ENCODE measurements at regions not wholly inside any gene's neighbourhood (a gene's known extent, or its start where the extent isn't known, plus 50 kb on each side); places are given as distances from the start of the nearest gene placed in this dataset.
"Not testable (repeated sequence)": the region's sequence is repeated elsewhere in the genome, so short reads cannot be mapped to it uniquely, and the experiment has no call there.

- H3K27ac Mint-ChIP-seq, result no peak overlapping the region
- peaks cover 15 to 18% (median 17%) of the 10 kb centered on the region in 3 donors for H3K4me1 Mint-ChIP-seq
- no peaks in the 10 kb centered on the region for H3K9me3 Mint-ChIP-seq
- H3K4me1 ChIP-seq (ENCODE audit: insufficient read depth, low read length), result peaks cover 11% of the 10 kb centered on the region
- peaks cover 14 to 21% of the 10 kb centered on the region in 2 donors for H3K27me3 Mint-ChIP-seq
- H3K4me3 ChIP-seq (ENCODE audit: low read length), result no peak overlapping the region
- CTCF ChIA-PET, result interaction anchor here (0.7 to 3.5 kb wide), 18 partner anchors 11 to 263 kb away, joined by 3 to 25 read pairs (median 3); partner anchors contain the start of gene FOXB1
- no peak overlapping the region for H3K27ac ChIP-seq (ENCODE audit: low read depth, low read length)
- peak; percentile 25 to 66 (median 46) for DNase-seq
- POLR2A ChIA-PET, result no interaction called here
- no peaks in the 10 kb centered on the region for H3K36me3 ChIP-seq (ENCODE audit: insufficient read depth, low read length)
- no peaks in the 10 kb centered on the region for H3K9me3 ChIP-seq (ENCODE audit: low read length)
- no peaks in the 10 kb centered on the region for H3K27me3 ChIP-seq (ENCODE audit: insufficient read depth, low read length, poor library complexity, severe bottlenecking)
- H3K36me3 Mint-ChIP-seq, result no peaks in the 10 kb centered on the region
- no peak overlapping the region for H3K4me3 Mint-ChIP-seq
These were observed 86.5 kb upstream of the FOXB1 start for GRCh38 chr15:59917504-59918157.

DNA sequence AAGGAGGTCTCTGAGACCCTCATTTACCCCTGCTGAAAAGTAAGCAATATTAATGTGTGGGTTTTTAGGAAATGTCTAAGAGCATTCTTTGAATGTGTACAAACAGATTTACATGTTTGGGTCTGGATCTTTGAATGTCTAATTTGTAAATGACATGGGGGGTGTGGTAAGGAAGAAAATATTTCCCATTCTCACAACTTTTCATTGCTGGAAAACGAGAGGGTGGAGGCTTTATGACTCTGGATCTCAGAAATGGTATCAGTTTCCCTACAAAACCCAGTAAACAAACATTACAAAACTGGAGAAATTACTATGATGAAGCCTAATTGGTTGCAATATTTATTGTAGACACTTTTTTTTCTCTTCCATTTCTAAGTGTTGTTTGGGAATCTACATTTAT is 98.1 kb upstream of the FOXB1 start:
- no peak for DNase-seq
- CTCF ChIA-PET, result no interaction called here
- Histone ChIP-seq H3K27me3 (ENCODE audit: insufficient read depth, low read length, poor library complexity, severe bottlenecking) (no peaks in the 10 kb centered on the region), H3K36me3 (ENCODE audit: insufficient read depth, low read length) (no peaks in the 10 kb centered on the region), H3K27ac (ENCODE audit: low read depth, low read length) (no peak overlapping the region), H3K9me3 (ENCODE audit: low read length) (no peaks in the 10 kb centered on the region), H3K4me1 (ENCODE audit: insufficient read depth, low read length) (no peaks in the 10 kb centered on the region), H3K4me3 (ENCODE audit: low read length) (no peak overlapping the region)
- Mint-ChIP-seq H3K36me3 (no peaks in the 10 kb centered on the region), H3K27ac (peak overlapping the region in 1 of 8 donors; percentile 25), H3K9me3 (no peaks in the 10 kb centered on the region), H3K27me3 (peaks cover 20 to 53% of the 10 kb centered on the region in 2 donors), H3K4me1 (no peaks in the 10 kb centered on the region), H3K4me3 (no peak overlapping the region)
- POLR2A ChIA-PET, result no interaction called here

GRCh38 chr15:59905176-59905575 is 98.9 kb upstream of the FOXB1 start:
- CTCF ChIA-PET, result no interaction called here

DNA sequence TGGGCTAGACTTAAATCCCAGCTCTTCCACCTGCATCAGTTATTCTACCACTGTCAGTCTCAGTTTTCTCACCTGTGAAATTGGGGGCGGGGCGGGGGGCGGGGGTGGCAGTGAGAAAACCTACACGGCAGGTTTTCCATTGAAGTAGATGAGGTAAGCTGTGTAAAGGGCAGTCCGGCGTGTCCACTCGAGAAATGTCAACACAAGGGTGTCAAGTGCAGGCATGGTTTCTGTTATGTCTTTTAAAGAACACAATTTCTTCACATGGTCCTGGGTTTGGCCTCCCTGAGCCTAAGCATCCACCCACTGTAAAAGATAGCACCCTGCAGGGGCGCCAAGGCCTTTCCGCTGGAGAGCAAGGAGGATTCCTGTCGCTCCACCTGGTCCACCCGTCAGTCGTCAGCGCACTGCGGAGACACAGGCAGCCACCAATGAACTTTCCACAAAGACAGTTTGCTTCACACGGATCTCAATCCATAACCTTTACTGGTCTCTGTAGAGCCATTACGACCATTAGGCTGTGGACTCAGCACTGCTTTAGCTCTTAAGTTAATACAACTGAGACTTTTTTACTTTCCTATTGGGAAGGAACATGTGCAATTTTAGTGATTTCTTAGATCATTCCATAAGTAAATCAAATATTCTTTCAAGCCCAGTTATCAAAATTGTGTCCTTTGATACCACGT is 99.5 kb upstream of the FOXB1 start:
- Mint-ChIP-seq H3K27me3 (peaks cover 20 to 48% of the 10 kb centered on the region in 2 donors), H3K27ac (no peak overlapping the region), H3K4me1 (no peaks in the 10 kb centered on the region), H3K4me3 (no peak overlapping the region), H3K36me3 (no peaks in the 10 kb centered on the region), H3K9me3 (no peaks in the 10 kb centered on the region)
- no peaks in the 10 kb centered on the region for H3K9me3 ChIP-seq (ENCODE audit: low read length)
- H3K4me3 ChIP-seq (ENCODE audit: low read length), result no peak overlapping the region
- H3K4me1 ChIP-seq (ENCODE audit: insufficient read depth, low read length), result no peaks in the 10 kb centered on the region
- DNase-seq, result no peak
- CTCF ChIA-PET, result interaction anchor here (0.7 kb wide), 1 partner anchor 10 kb away, joined by 3 read pairs; no protein-coding TSS in a partner anchor
- no peak overlapping the region for H3K27ac ChIP-seq (ENCODE audit: low read depth, low read length)
- POLR2A ChIA-PET, result no interaction called here
- no peaks in the 10 kb centered on the region for H3K36me3 ChIP-seq (ENCODE audit: insufficient read depth, low read length)
- no peaks in the 10 kb centered on the region for H3K27me3 ChIP-seq (ENCODE audit: insufficient read depth, low read length, poor library complexity, severe bottlenecking)

More at GRCh38 chr15:59905176-59905575, 98.9 kb upstream of the FOXB1 start:
- no peaks in the 10 kb centered on the region for H3K27me3 ChIP-seq (ENCODE audit: insufficient read depth, low read length, poor library complexity, severe bottlenecking)
- H3K9me3 ChIP-seq (ENCODE audit: low read length), result no peaks in the 10 kb centered on the region
- no peak overlapping the region for H3K27ac Mint-ChIP-seq
- no peak overlapping the region for H3K27ac ChIP-seq (ENCODE audit: low read depth, low read length)
- H3K9me3 Mint-ChIP-seq, result no peaks in the 10 kb centered on the region
- POLR2A ChIA-PET, result no interaction called here
- no peaks in the 10 kb centered on the region for H3K36me3 ChIP-seq (ENCODE audit: insufficient read depth, low read length)
- H3K4me3 Mint-ChIP-seq, result no peak overlapping the region
- H3K4me3 ChIP-seq (ENCODE audit: low read length), result no peak overlapping the region
- no peaks in the 10 kb centered on the region for H3K36me3 Mint-ChIP-seq
- no peaks in the 10 kb centered on the region for H3K4me1 ChIP-seq (ENCODE audit: insufficient read depth, low read length)
- H3K27me3 Mint-ChIP-seq, result peaks cover 20 to 53% of the 10 kb centered on the region in 2 donors
- no peaks in the 10 kb centered on the region for H3K4me1 Mint-ChIP-seq
- DNase-seq, result no peak

DNA sequence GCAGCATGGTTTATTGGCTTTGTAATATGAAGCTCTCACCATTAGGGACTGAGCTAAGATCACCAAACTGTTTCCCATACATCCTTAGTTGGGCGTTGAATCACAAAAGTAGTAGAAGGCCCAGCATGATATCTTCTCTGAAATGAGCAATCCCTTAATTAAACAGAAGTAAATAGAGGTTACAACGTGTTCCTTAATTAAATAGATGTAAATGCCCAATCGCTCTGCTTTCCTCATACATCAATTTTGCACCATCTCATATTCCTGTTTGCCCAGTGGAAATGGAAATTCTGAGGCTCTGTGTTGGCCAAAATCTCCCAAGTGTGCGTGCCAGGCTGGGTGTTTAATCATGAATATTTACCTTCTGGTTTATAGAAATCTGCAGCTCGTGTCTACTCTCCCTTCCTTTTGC is 107.4 kb upstream of the FOXB1 start:
- CTCF ChIA-PET, result no interaction called here

DNA sequence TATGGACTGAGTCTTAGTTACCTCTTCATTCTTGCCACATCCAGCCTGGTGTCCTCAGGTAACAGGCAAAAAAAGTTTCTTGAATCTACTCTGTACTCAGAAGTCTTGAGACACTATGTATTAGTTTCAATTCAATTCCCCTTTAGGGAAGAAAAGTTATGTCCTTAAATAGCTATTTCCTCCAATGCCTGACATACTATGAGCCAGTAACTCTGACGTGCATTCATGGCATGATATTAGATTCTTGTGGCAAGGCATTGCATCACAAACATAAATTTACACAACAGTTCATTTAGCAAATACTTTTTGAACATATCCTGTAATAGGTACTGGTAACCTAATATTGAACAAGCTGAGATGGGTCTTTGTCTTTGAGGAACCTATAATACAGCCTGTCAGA is 109.3 kb upstream of the FOXB1 start:
- H3K36me3 ChIP-seq (ENCODE audit: insufficient read depth, low read length), result no peaks in the 10 kb centered on the region
- CTCF ChIA-PET, result no interaction called here
- no peaks in the 10 kb centered on the region for H3K27me3 ChIP-seq (ENCODE audit: insufficient read depth, low read length, poor library complexity, severe bottlenecking)
- Mint-ChIP-seq H3K4me1 (no peaks in the 10 kb centered on the region), H3K27me3 (peaks cover 14 to 37% of the 10 kb centered on the region in 2 donors), H3K36me3 (no peaks in the 10 kb centered on the region), H3K9me3 (no peaks in the 10 kb centered on the region), H3K27ac (no peak overlapping the region), H3K4me3 (no peak overlapping the region)
- no peak overlapping the region for H3K27ac ChIP-seq (ENCODE audit: low read depth, low read length)
- H3K9me3 ChIP-seq (ENCODE audit: low read length), result no peaks in the 10 kb centered on the region
- H3K4me1 ChIP-seq (ENCODE audit: insufficient read depth, low read length), result no peaks in the 10 kb centered on the region
- DNase-seq, result no peak
- POLR2A ChIA-PET, result no interaction called here
- H3K4me3 ChIP-seq (ENCODE audit: low read length), result no peak overlapping the region

More for the DNA sequence above, 107.4 kb upstream of the FOXB1 start:
- Mint-ChIP-seq H3K27me3 (peaks cover 14 to 35% of the 10 kb centered on the region in 2 donors), H3K4me3 (no peak overlapping the region), H3K27ac (no peak overlapping the region), H3K4me1 (no peaks in the 10 kb centered on the region), H3K36me3 (no peaks in the 10 kb centered on the region), H3K9me3 (no peaks in the 10 kb centered on the region)
- DNase-seq, result no peak
- H3K9me3 ChIP-seq (ENCODE audit: low read length), result no peaks in the 10 kb centered on the region
- H3K36me3 ChIP-seq (ENCODE audit: insufficient read depth, low read length), result no peaks in the 10 kb centered on the region
- no peaks in the 10 kb centered on the region for H3K27me3 ChIP-seq (ENCODE audit: insufficient read depth, low read length, poor library complexity, severe bottlenecking)
- H3K4me1 ChIP-seq (ENCODE audit: insufficient read depth, low read length), result no peaks in the 10 kb centered on the region
- H3K4me3 ChIP-seq (ENCODE audit: low read length), result no peak overlapping the region
- POLR2A ChIA-PET, result no interaction called here
- H3K27ac ChIP-seq (ENCODE audit: low read depth, low read length), result no peak overlapping the region

GRCh38 chr15:59892985-59893384 is 111.1 kb upstream of the FOXB1 start:
- no peaks in the 10 kb centered on the region for H3K9me3 Mint-ChIP-seq
- ChIA-PET CTCF (no interaction called here), POLR2A (no interaction called here)
- no peaks in the 10 kb centered on the region for H3K9me3 ChIP-seq (ENCODE audit: low read length)
- H3K4me1 ChIP-seq (ENCODE audit: insufficient read depth, low read length), result no peaks in the 10 kb centered on the region
- H3K4me3 ChIP-seq (ENCODE audit: low read length), result no peak overlapping the region
- no peaks in the 10 kb centered on the region for H3K36me3 Mint-ChIP-seq
- H3K27ac ChIP-seq (ENCODE audit: low read depth, low read length), result no peak overlapping the region
- H3K27ac Mint-ChIP-seq, result no peak overlapping the region
- peaks cover 14 to 51% of the 10 kb centered on the region in 2 donors for H3K27me3 Mint-ChIP-seq
- H3K27me3 ChIP-seq (ENCODE audit: insufficient read depth, low read length, poor library complexity, severe bottlenecking), result no peaks in the 10 kb centered on the region
- no peaks in the 10 kb centered on the region for H3K36me3 ChIP-seq (ENCODE audit: insufficient read depth, low read length)
- no peaks in the 10 kb centered on the region for H3K4me1 Mint-ChIP-seq
- no peak for DNase-seq
- no peak overlapping the region for H3K4me3 Mint-ChIP-seq

DNA sequence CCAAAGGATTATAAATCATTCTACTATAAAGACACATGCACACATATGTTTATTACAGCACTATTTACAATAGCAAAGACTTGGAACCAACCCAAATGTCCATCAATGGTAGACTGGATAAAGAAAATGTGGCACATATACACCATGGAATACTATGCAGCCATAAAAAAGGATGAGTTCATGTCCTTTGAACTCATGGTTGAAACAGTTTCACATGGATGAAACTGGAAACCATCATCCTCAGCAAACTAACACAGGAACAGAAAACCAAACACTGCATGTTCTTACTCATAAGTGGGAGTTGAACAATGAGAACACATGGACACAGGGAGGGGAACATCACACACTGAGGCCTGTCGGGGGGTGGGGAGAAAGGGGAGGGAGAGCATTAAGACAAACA is 116.2 kb upstream of the FOXB1 start:
- H3K27ac ChIP-seq (ENCODE audit: low read depth, low read length); H3K36me3 Mint-ChIP-seq; H3K27ac Mint-ChIP-seq; POLR2A ChIA-PET; H3K4me3 ChIP-seq (ENCODE audit: low read length); H3K27me3 ChIP-seq (ENCODE audit: insufficient read depth, low read length, poor library complexity, severe bottlenecking); H3K4me1 Mint-ChIP-seq; H3K4me1 ChIP-seq (ENCODE audit: insufficient read depth, low read length); H3K9me3 ChIP-seq (ENCODE audit: low read length); H3K4me3 Mint-ChIP-seq; H3K9me3 Mint-ChIP-seq; DNase-seq; CTCF ChIA-PET; H3K36me3 ChIP-seq (ENCODE audit: insufficient read depth, low read length): not testable (repeated sequence)
- H3K27me3 Mint-ChIP-seq, result peaks cover 11 to 60% of the 10 kb centered on the region in 2 donors
